HEK293T (cell line): ENCODE measurements at regions not wholly inside any gene's neighbourhood (a gene's known extent, or its start where the extent isn't known, plus 50 kb on each side); places are given as distances from the start of the nearest gene placed in this dataset.

Experiments used
- CTCF ChIA-PET: fragments of 350-600 bp; formaldehyde crosslinking; extraction: SDS; loops from one replicate; lab custom pipeline; 2021; ENCODE audit warnings: antibody characterized with exemption, inconsistent platforms; lab: Yijun Ruan, JAX
- POLR2A ChIA-PET: fragments of 350-600 bp; formaldehyde crosslinking; extraction: SDS; loops from one replicate; lab custom pipeline; 2020; ENCODE audit warnings: antibody characterized with exemption, inconsistent platforms; lab: Yijun Ruan, JAX
- DNase-seq: peaks from one replicate; pipeline ENCODE4 v3.0.0; 2012; ENCODE audit warnings: mixed read lengths; ENCODE audit errors: extremely low spot score
- ARNT ChIP-seq: fragments of 450-650 bp; IDR thresholded peaks from 2 replicates; pipeline ENCODE4 v1.6.1; 2017; ENCODE audit warnings: mild to moderate bottlenecking
- BHLHE40 ChIP-seq: fragments of 450-650 bp; IDR thresholded peaks from 2 replicates; pipeline ENCODE4 v1.6.1; 2016; ENCODE audit warnings: mild to moderate bottlenecking, moderate library complexity, borderline replicate concordance
- CTBP1 ChIP-seq: fragments of 450-650 bp; IDR thresholded peaks from 2 replicates; pipeline ENCODE4 v1.6.1; 2016; ENCODE audit warnings: borderline replicate concordance
- ELF4 ChIP-seq: fragments of 450-650 bp; IDR thresholded peaks from 2 replicates; pipeline ENCODE4 v1.6.1; 2017; ENCODE audit warnings: antibody characterized with exemption
- FOXA1 ChIP-seq: fragments of 450-650 bp; IDR thresholded peaks from 2 replicates; pipeline ENCODE4 v1.6.1; 2016; ENCODE audit warnings: mild to moderate bottlenecking
- FOXK2 ChIP-seq: fragments of 450-650 bp; IDR thresholded peaks from 2 replicates; pipeline ENCODE4 v1.6.1; 2016; ENCODE audit warnings: mild to moderate bottlenecking
- FOXM1 ChIP-seq: fragments of 450-650 bp; IDR thresholded peaks from 2 replicates; pipeline ENCODE4 v1.6.1; 2017; ENCODE audit warnings: mild to moderate bottlenecking, borderline replicate concordance
- HDGF ChIP-seq: fragments of 450-650 bp; IDR thresholded peaks from 2 replicates; pipeline ENCODE4 v1.6.1; 2017; ENCODE audit warnings: antibody characterized with exemption, borderline replicate concordance
- L3MBTL2 ChIP-seq: fragments of 450-650 bp; conservative IDR thresholded peaks from 2 replicates; pipeline ENCODE4 v1.6.1; 2016; ENCODE audit warnings: mild to moderate bottlenecking
- LEF1 ChIP-seq: fragments of 450-650 bp; IDR thresholded peaks from 2 replicates; pipeline ENCODE4 v1.6.1; 2017; ENCODE audit warnings: mild to moderate bottlenecking, borderline replicate concordance
- NFRKB ChIP-seq: fragments of 450-650 bp; IDR thresholded peaks from 2 replicates; pipeline ENCODE4 v1.6.1; 2016; ENCODE audit warnings: mild to moderate bottlenecking, moderate library complexity
- PKNOX1 ChIP-seq: fragments of 450-650 bp; IDR thresholded peaks from 2 replicates; pipeline ENCODE4 v1.6.1; 2016
- SP1 ChIP-seq: fragments of 450-650 bp; IDR thresholded peaks from 2 replicates; pipeline ENCODE4 v1.6.1; 2017
- SUZ12 ChIP-seq: fragments of 450-650 bp; IDR thresholded peaks from 2 replicates; pipeline ENCODE4 v1.6.1; 2016; ENCODE audit warnings: mild to moderate bottlenecking
- TARDBP ChIP-seq: fragments of 450-650 bp; IDR thresholded peaks from 2 replicates; pipeline ENCODE4 v1.6.1; 2016
- ZNF384 ChIP-seq: fragments of 450-650 bp; IDR thresholded peaks from 2 replicates; pipeline ENCODE4 v1.6.1; 2016

- ChIA-PET POLR2A (no interaction called here), CTCF (no interaction called here)
- TF ChIP-seq LEF1: no peak
- TF ChIP-seq PKNOX1: no peak
- TF ChIP-seq HDGF: no peak
- TF ChIP-seq L3MBTL2: no peak
- no peak for TF ChIP-seq FOXA1
- no peak for TF ChIP-seq BHLHE40
- TF ChIP-seq ARNT: no peak
- no peak for TF ChIP-seq FOXK2
- TF ChIP-seq NFRKB: no peak
- no peak for TF ChIP-seq CTBP1
- no peak for DNase-seq
Observed at GRCh38 chr1:82197606-82198005, 396.9 kb downstream of the ADGRL2 start.

GRCh38 chr1:82195245-82195644 lies 394.5 kb downstream of the ADGRL2 start:
- TF ChIP-seq PKNOX1: no peak
- no peak for TF ChIP-seq FOXA1
- no peak for TF ChIP-seq L3MBTL2
- TF ChIP-seq ELF4: no peak
- TF ChIP-seq SP1: no peak
- TF ChIP-seq FOXM1: no peak
- no peak for TF ChIP-seq HDGF
- TF ChIP-seq NFRKB: no peak
- ChIA-PET CTCF (no interaction called here), POLR2A (no interaction called here)
- DNase-seq: no peak

GRCh38 chr1:82185084-82185483 lies 384.4 kb downstream of the ADGRL2 start:
- ChIA-PET POLR2A (no interaction called here), CTCF (no interaction called here)
- no peak for DNase-seq
- TF ChIP-seq FOXA1: no peak
- TF ChIP-seq TARDBP: no peak
- TF ChIP-seq ZNF384: no peak
- TF ChIP-seq SP1: no peak
- TF ChIP-seq ARNT: no peak

GRCh38 chr1:82181846-82182245 lies 381.1 kb downstream of the ADGRL2 start:
- ChIA-PET POLR2A (no interaction called here), CTCF (no interaction called here)
- TF ChIP-seq FOXK2: no peak
- TF ChIP-seq FOXA1: no peak
- no peak for TF ChIP-seq NFRKB
- TF ChIP-seq CTBP1: no peak
- no peak for TF ChIP-seq ARNT
- no peak for TF ChIP-seq LEF1
- TF ChIP-seq SUZ12: no peak
- TF ChIP-seq HDGF: no peak
- TF ChIP-seq SP1: no peak
- TF ChIP-seq TARDBP: no peak

GRCh38 chr1:82179131-82179530 lies 378.4 kb downstream of the ADGRL2 start:
- TF ChIP-seq NFRKB (no peak), L3MBTL2 (no peak), ZNF384 (no peak), BHLHE40 (no peak), ARNT (no peak), SP1 (no peak), FOXK2 (no peak), SUZ12 (no peak), FOXA1 (no peak), TARDBP (no peak), FOXM1 (no peak), HDGF (no peak), PKNOX1 (no peak), LEF1 (no peak), CTBP1 (no peak), ELF4 (no peak)
- no peak for DNase-seq
- ChIA-PET CTCF (no interaction called here), POLR2A (no interaction called here)

More at GRCh38 chr1:82181846-82182245, 381.1 kb downstream of the ADGRL2 start:
- no peak for DNase-seq

- ChIA-PET POLR2A (no interaction called here), CTCF (interaction anchor here (0.6 kb wide), 1 partner anchor 35 kb away, joined by 3 read pairs; no protein-coding TSS in a partner anchor)
- DNase-seq: no peak
- no peak for TF ChIP-seq CTBP1
- no peak for TF ChIP-seq NFRKB
- no peak for TF ChIP-seq ZNF384
- no peak for TF ChIP-seq ARNT
- TF ChIP-seq PKNOX1: no peak
- no peak for TF ChIP-seq SP1
- no peak for TF ChIP-seq FOXM1
Observed at GRCh38 chr1:82177192-82177591, 376.5 kb downstream of the ADGRL2 start.
